ENCODE measurements at regions not wholly inside any gene's neighbourhood (a gene's known extent, or its start where the extent isn't known, plus 50 kb on each side); places are given as distances from the start of the nearest gene placed in this dataset.

DNA sequence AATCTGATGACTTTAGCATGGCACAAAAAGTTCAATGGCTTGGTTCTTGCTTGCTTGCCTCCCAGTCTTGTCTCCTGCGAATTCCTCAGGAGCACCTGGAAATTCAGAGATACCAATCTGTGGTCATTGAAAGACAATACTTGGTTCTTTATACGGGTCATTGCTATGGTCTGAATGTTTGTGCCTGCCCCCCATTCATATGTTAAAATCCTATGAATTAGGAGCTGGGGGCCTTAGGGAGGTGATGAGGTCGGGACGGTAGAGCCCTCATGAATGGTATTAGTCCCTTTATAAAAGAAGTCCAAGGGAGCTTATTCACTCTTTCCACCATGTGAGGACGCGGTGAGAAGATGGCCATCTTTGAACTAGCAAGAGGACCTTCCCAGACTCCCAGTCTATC lies 721.8 kb downstream of the UTRN start:
- H3T11ph ChIP-seq (ENCODE audit: low read length) = no peak overlapping the region
- no peaks in the 10 kb centered on the region for H3K9me3 ChIP-seq (ENCODE audit: control insufficient read depth, low read depth, low read length)
- H3K9ac ChIP-seq (ENCODE audit: extremely low read depth, insufficient read length, low read length) = no peak overlapping the region
- H3K4me2 ChIP-seq (ENCODE audit: insufficient read depth, insufficient read length, low read length) = no peak overlapping the region
- H3K23me2 ChIP-seq (ENCODE audit: insufficient read length, low read depth, low read length, poor library complexity, severe bottlenecking) = no peaks in the 10 kb centered on the region
- Mint-ChIP-seq H3K27ac (0 out of 7 replicates have a peak overlapping the region, but pooled peaks of 1 of the 3 experiments have one; percentile 14), H3K4me1 (peaks cover 16 to 17% of the 10 kb centered on the region in 2 experiments), H3K27me3 (ENCODE audit: low read depth) (no peaks in the 10 kb centered on the region; the same call in 1 of the 2 replicates), H3K9me3 (peaks cover 0 to 8% of the 10 kb centered on the region in 2 experiments; a peak in 3 of 5 replicates), H3K36me3 (ENCODE audit: insufficient read depth in 1 of 3, low read depth in 3 of 3) (peaks cover 0 to 14% (median 0%) of the 10 kb centered on the region in 3 experiments; a peak in 3 of 7 replicates), H3K4me3 (no peak overlapping the region)
- H2AK5ac ChIP-seq (ENCODE audit: insufficient read length, low read length) = no peak overlapping the region
- H2BK15ac ChIP-seq (ENCODE audit: low read depth, low read length) = no peak overlapping the region
- H3K27ac ChIP-seq (ENCODE audit: insufficient read length, low read depth, low read length) = no peak overlapping the region
- H3K14ac ChIP-seq (ENCODE audit: insufficient read depth, low read length) = no peak overlapping the region
- H2BK12ac ChIP-seq (ENCODE audit: insufficient read length, low read depth, low read length) = no peak overlapping the region
- no peak overlapping the region for H4K5ac ChIP-seq (ENCODE audit: insufficient read length, low read depth, low read length)
- no peaks in the 10 kb centered on the region for H4K20me1 ChIP-seq (ENCODE audit: control insufficient read depth, insufficient read depth, insufficient read length)
- H2AFZ ChIP-seq (ENCODE audit: low read length) = no peak overlapping the region
- no peak overlapping the region for H3K23ac ChIP-seq (ENCODE audit: insufficient read length, low read depth, low read length)
- WGBS (ENCODE audit: extremely low coverage, insufficient read length, low lambda C conversion rate) = no CpG with 5 or more reads among the region's 6 CpGs
- H3K56ac ChIP-seq (ENCODE audit: insufficient read length, low read depth, low read length) = no peak overlapping the region
- no peak overlapping the region for H3K4ac ChIP-seq (ENCODE audit: low read depth, low read length)
- H3K79me1 ChIP-seq (ENCODE audit: insufficient read depth, low read depth, low read length, poor library complexity, severe bottlenecking) = no peaks in the 10 kb centered on the region
- H3K79me2 ChIP-seq (ENCODE audit: insufficient read depth, low read length) = no peaks in the 10 kb centered on the region
- H3K4me1 ChIP-seq (ENCODE audit: insufficient read depth, low read length) = no peaks in the 10 kb centered on the region; the same call in 1 of the 2 replicates
- no peaks in the 10 kb centered on the region for H3K27me3 ChIP-seq (ENCODE audit: insufficient read depth, low read length)
- H2BK20ac ChIP-seq (ENCODE audit: low read depth, low read length, poor library complexity, severe bottlenecking) = no peak overlapping the region
- no peak overlapping the region for H4K8ac ChIP-seq (replicated peaks; ENCODE audit: insufficient read length, low read depth, low read length)
- H2BK5ac ChIP-seq (ENCODE audit: insufficient read length, low read length) = no peak overlapping the region
- H2BK120ac ChIP-seq (ENCODE audit: low read depth, low read length, poor library complexity, severe bottlenecking) = no peak overlapping the region
- H3K18ac ChIP-seq (ENCODE audit: insufficient read length, low read depth, low read length) = no peak overlapping the region
- H4K91ac ChIP-seq (ENCODE audit: insufficient read length, low read depth, low read length) = no peak overlapping the region
- DNase-seq = no peak
- TF ChIP-seq, protein P1, sequence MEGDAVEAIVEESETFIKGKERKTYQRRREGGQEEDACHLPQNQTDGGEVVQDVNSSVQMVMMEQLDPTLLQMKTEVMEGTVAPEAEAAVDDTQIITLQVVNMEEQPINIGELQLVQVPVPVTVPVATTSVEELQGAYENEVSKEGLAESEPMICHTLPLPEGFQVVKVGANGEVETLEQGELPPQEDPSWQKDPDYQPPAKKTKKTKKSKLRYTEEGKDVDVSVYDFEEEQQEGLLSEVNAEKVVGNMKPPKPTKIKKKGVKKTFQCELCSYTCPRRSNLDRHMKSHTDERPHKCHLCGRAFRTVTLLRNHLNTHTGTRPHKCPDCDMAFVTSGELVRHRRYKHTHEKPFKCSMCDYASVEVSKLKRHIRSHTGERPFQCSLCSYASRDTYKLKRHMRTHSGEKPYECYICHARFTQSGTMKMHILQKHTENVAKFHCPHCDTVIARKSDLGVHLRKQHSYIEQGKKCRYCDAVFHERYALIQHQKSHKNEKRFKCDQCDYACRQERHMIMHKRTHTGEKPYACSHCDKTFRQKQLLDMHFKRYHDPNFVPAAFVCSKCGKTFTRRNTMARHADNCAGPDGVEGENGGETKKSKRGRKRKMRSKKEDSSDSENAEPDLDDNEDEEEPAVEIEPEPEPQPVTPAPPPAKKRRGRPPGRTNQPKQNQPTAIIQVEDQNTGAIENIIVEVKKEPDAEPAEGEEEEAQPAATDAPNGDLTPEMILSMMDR (conservative IDR thresholded peaks at IDR 0.05) = no peak

Data from H9 (cell line).